GM20000 (cell line): ENCODE measurements at regions not wholly inside any gene's neighbourhood (a gene's known extent, or its start where the extent isn't known, plus 50 kb on each side); places are given as distances from the start of the nearest gene placed in this dataset.

Experiments used
- DNase-seq: peaks from one replicate; pipeline ENCODE4 v3.0.0; 2012; ENCODE audit warnings: low spot score
- CTCF ChIP-seq: IDR thresholded peaks from 2 replicates; pipeline ENCODE4 v1.5.1; 2012; ENCODE audit warnings: mild to moderate bottlenecking, control low read depth; ENCODE audit errors: extremely low read depth, missing control alignments

GRCh38 chr2:58553522-58553921, 312.4 kb upstream of the FANCL start:
- no peak for TF ChIP-seq CTCF

GRCh38 chr2:58545300-58546280, 304.5 kb upstream of the FANCL start:
- no peak for TF ChIP-seq CTCF
- no peak for DNase-seq

More at GRCh38 chr2:58553522-58553921, 312.4 kb upstream of the FANCL start:
- DNase-seq, result no peak

- no peak for DNase-seq
These were observed 302.3 kb upstream of the FANCL start for GRCh38 chr2:58543442-58543841.

GRCh38 chr2:58541511-58541910, 300.4 kb upstream of the FANCL start:
- no peak for DNase-seq
- TF ChIP-seq CTCF, result no peak

More at GRCh38 chr2:58543442-58543841, 302.3 kb upstream of the FANCL start:
- TF ChIP-seq CTCF, result no peak

- no peak for TF ChIP-seq CTCF
- DNase-seq, result no peak
These were observed 299.6 kb upstream of the FANCL start for GRCh38 chr2:58540681-58541080.

- no peak for TF ChIP-seq CTCF
- DNase-seq, result no peak
These were observed 298.8 kb upstream of the FANCL start for GRCh38 chr2:58539973-58540372.

- no peak for DNase-seq
- no peak for TF ChIP-seq CTCF
These were observed 294.9 kb upstream of the FANCL start for GRCh38 chr2:58535990-58536389.
